SU-DHL-6 (cell line): ENCODE measurements at regions not wholly inside any gene's neighbourhood (a gene's known extent, or its start where the extent isn't known, plus 50 kb on each side); places are given as distances from the start of the nearest gene placed in this dataset.

Source experiments
- H2AFZ ChIP-seq: fragments of 200-600 bp; sonication (generic); 2 replicates; pipeline ENCODE4 v1.6.1; 2014; ENCODE audit warnings: low read depth, mild to moderate bottlenecking, moderate library complexity, mixed read lengths, antibody characterized with exemption, low read length; ENCODE audit not compliant: severe bottlenecking
- H3F3A ChIP-seq: fragments of 200-600 bp; shearing (Covaris generic); 2 replicates; pipeline ENCODE4 v1.6.0; 2016; ENCODE audit warnings: antibody characterized with exemption, mild to moderate bottlenecking; ENCODE audit not compliant: insufficient read depth
- H3K27ac ChIP-seq: fragments of 200-600 bp; sonication (generic); 2 replicates; pipeline ENCODE4 v1.5.1; 2016; ENCODE audit warnings: low read depth, mild to moderate bottlenecking, low read length, moderate library complexity, mixed read lengths
- H3K27me3 ChIP-seq: fragments of 200-600 bp; sonication (generic), shearing (Covaris generic); 2 replicates; pipeline ENCODE4 v1.6.0; 2014; ENCODE audit warnings: mild to moderate bottlenecking, low read length
- H3K36me3 ChIP-seq: fragments of 200-600 bp; sonication (generic); 2 replicates; pipeline ENCODE4 v1.6.1; 2014; ENCODE audit warnings: mild to moderate bottlenecking, low read length, mixed read lengths
- H3K4me2 ChIP-seq: fragments of 300-600, 200-600 bp; shearing (Covaris generic), sonication (generic); 2 replicates; pipeline ENCODE4 v1.6.0; 2014; ENCODE audit warnings: low read length, low read depth, mild to moderate bottlenecking; ENCODE audit not compliant: poor library complexity, severe bottlenecking
- H3K4me3 ChIP-seq: fragments of 200-600 bp; sonication (generic); 2 replicates; pipeline ENCODE4 v1.5.1; 2014; ENCODE audit warnings: antibody characterized with exemption, low read length, mild to moderate bottlenecking, mixed read lengths; ENCODE audit not compliant: insufficient read depth, poor library complexity, severe bottlenecking
- H3K79me2 ChIP-seq: fragments of 200-600 bp; sonication (generic); 2 replicates; pipeline ENCODE4 v1.6.1; 2014; ENCODE audit warnings: mild to moderate bottlenecking, low read length, moderate library complexity; ENCODE audit not compliant: insufficient read depth
- H3K9ac ChIP-seq: fragments of 200-600 bp; sonication (generic); 2 replicates; pipeline ENCODE4 v1.7.0; 2014; ENCODE audit warnings: mild to moderate bottlenecking, low read length
- H3K9me2 ChIP-seq: fragments of 200-600 bp; sonication (generic); replicated peaks from 2 replicates; pipeline ENCODE4 v1.6.1; 2014; ENCODE audit warnings: low read length; ENCODE audit not compliant: insufficient read depth
- H3K9me3 ChIP-seq: fragments of 200-600 bp; sonication (generic); 2 replicates; pipeline ENCODE4 v1.6.1; 2014; ENCODE audit warnings: low read length, mixed read lengths; ENCODE audit not compliant: insufficient read depth
- H4K20me1 ChIP-seq: fragments of 200-600 bp; sonication (generic); 2 replicates; pipeline ENCODE4 v1.6.1; 2014; ENCODE audit warnings: low read depth, mild to moderate bottlenecking, antibody characterized with exemption, low read length, moderate library complexity, mixed read lengths
- CTCF ChIP-seq: fragments of 200-600 bp; sonication (generic); IDR thresholded peaks from one replicate; pipeline ENCODE4 v1.5.1; 2017; ENCODE audit warnings: antibody characterized with exemption, mild to moderate bottlenecking, low read length, moderate library complexity; ENCODE audit not compliant: insufficient read depth, poor library complexity, severe bottlenecking
- EZH2phosphoT487 ChIP-seq: fragments of 200-600 bp; sonication (generic), shearing (Covaris generic); conservative IDR thresholded peaks from 2 replicates; pipeline ENCODE4 v1.6.1; 2018; ENCODE audit warnings: mild to moderate bottlenecking, antibody characterized with exemption, low read length, moderate library complexity, mixed read lengths

GRCh38 chr11:19445771-19446170, 205.0 kb upstream of the E2F8 start:
- Histone ChIP-seq H3K36me3 (no peaks in the 10 kb centered on the region), H3K4me2 (no peak overlapping the region), H3K9me3 (no peaks in the 10 kb centered on the region), H3K27ac (no peak overlapping the region), H3K4me3 (no peak overlapping the region), H3K9me2 (no peaks in the 10 kb centered on the region), H3K27me3 (no peaks in the 10 kb centered on the region), H3K9ac (no peak overlapping the region), H4K20me1 (no peaks in the 10 kb centered on the region), H3K79me2 (no peaks in the 10 kb centered on the region), H3F3A (no peaks in the 10 kb centered on the region), H2AFZ (no peak overlapping the region)
- TF ChIP-seq CTCF (no peak), EZH2phosphoT487 (no peak)

- Histone ChIP-seq H2AFZ (no peak overlapping the region), H4K20me1 (no peaks in the 10 kb centered on the region), H3K27ac (no peak overlapping the region), H3K4me2 (no peak overlapping the region), H3F3A (no peaks in the 10 kb centered on the region), H3K9ac (no peak overlapping the region), H3K79me2 (no peaks in the 10 kb centered on the region), H3K4me3 (no peak overlapping the region), H3K27me3 (no peaks in the 10 kb centered on the region), H3K9me3 (no peaks in the 10 kb centered on the region), H3K36me3 (no peaks in the 10 kb centered on the region), H3K9me2 (no peaks in the 10 kb centered on the region)
- no peak for TF ChIP-seq EZH2phosphoT487
- TF ChIP-seq CTCF = no peak
Observed at GRCh38 chr11:19444231-19444630, 203.5 kb upstream of the E2F8 start.

GRCh38 chr11:19442554-19442910, 201.8 kb upstream of the E2F8 start:
- Histone ChIP-seq H3K79me2 (no peaks in the 10 kb centered on the region), H2AFZ (no peak overlapping the region), H3K9me2 (no peaks in the 10 kb centered on the region), H3K9me3 (no peaks in the 10 kb centered on the region), H4K20me1 (no peaks in the 10 kb centered on the region), H3K27me3 (no peaks in the 10 kb centered on the region), H3K27ac (no peak overlapping the region), H3F3A (no peaks in the 10 kb centered on the region), H3K36me3 (no peaks in the 10 kb centered on the region), H3K9ac (no peak overlapping the region), H3K4me2 (no peak overlapping the region), H3K4me3 (no peak overlapping the region)
- TF ChIP-seq CTCF (no peak), EZH2phosphoT487 (no peak)
